GM12878 (cell line): ENCODE measurements at regions not wholly inside any gene's neighbourhood (a gene's known extent, or its start where the extent isn't known, plus 50 kb on each side); places are given as distances from the start of the nearest gene placed in this dataset.

Experiments used
- ATAC-seq: fragments of 200-7000 bp; cut with Tn5 transposase; 3 replicates; pipeline ENCODE4 v1.9.1; 2020; ENCODE audit warnings: mild to moderate bottlenecking, moderate library complexity
- BruUV-seq: library from RNA; stranded (reverse); fragments of 400-500 nt; replicated peaks from 2 replicates; lab custom pipeline; 2021; lab: Mats Ljungman, UMichigan
- CTCF ChIA-PET: fragments of 300-600 bp; sonication (Branson Sonifier 250); formaldehyde crosslinking; extraction: SDS; loops from one replicate; lab custom pipeline; 2021; ENCODE audit warnings: inconsistent platforms; lab: Yijun Ruan, JAX
- POLR2A ChIA-PET: fragments of 350-600 bp; formaldehyde crosslinking; extraction: SDS; loops from one replicate; lab custom pipeline; 2021; ENCODE audit warnings: inconsistent platforms; lab: Charles Lee
- RAD21 ChIA-PET: fragments of 300-600 bp; sonication (Branson Sonifier 250); formaldehyde crosslinking; loops from one replicate; lab custom pipeline; 2023; ENCODE audit warnings: antibody characterized with exemption; ENCODE audit not compliant: unreplicated experiment; lab: Charles Lee
- SMC1A ChIA-PET: fragments of 300-600 bp; sonication (Branson Sonifier 250); formaldehyde crosslinking; loops from one replicate; lab custom pipeline; 2023; ENCODE audit not compliant: unreplicated experiment, uncharacterized antibody; lab: Charles Lee
- DNase-seq: peaks from one replicate; pipeline ENCODE4 v3.0.0-alpha.2; 2011; ENCODE audit warnings: low read depth, low spot score
- FAIRE-seq: peaks from 3 replicates; lab custom pipeline; 2011; peaks lifted over from hg19 to GRCh38; lab: Jason Lieb, UNC
- H2AFZ ChIP-seq: 2 replicates; pipeline ENCODE4 v1.6.0; 2011; ENCODE audit warnings: low read depth, low read length, control low read depth; ENCODE audit not compliant: control insufficient read depth
- H3K27ac ChIP-seq: 2 replicates; pipeline ENCODE4 v1.5.1; 2011; ENCODE audit warnings: control low read depth; ENCODE audit not compliant: control insufficient read depth, insufficient read depth
- H3K27me3 ChIP-seq, 2 experiments: replicated peaks in 1 of 2; 2 replicates each; pipeline versions ENCODE4 v1.6.0 to v1.6.1; 2011; ENCODE audit warnings: low read length in 1 of 2; ENCODE audit not compliant: control insufficient read depth in 2 of 2, insufficient read depth in 2 of 2
- H3K36me3 ChIP-seq, 2 experiments: 2 replicates each; pipeline ENCODE4 v1.5.1; 2011; ENCODE audit warnings: low read length in 1 of 2; ENCODE audit not compliant: control insufficient read depth in 2 of 2, insufficient read depth in 2 of 2
- H3K4me1 ChIP-seq: 2 replicates; pipeline ENCODE4 v1.6.1; 2011; ENCODE audit warnings: mild to moderate bottlenecking, low read length, moderate library complexity, mixed read lengths; ENCODE audit not compliant: control insufficient read depth, insufficient read depth
- H3K4me2 ChIP-seq: 2 replicates; pipeline ENCODE4 v1.6.0; 2011; ENCODE audit warnings: control low read depth; ENCODE audit not compliant: control insufficient read depth, insufficient read depth
- H3K4me3 ChIP-seq: fragments of 200-600 bp; sonication (generic); 2 replicates; pipeline ENCODE4 v1.5.1; 2016
- H3K79me2 ChIP-seq: 2 replicates; pipeline ENCODE4 v1.6.0; 2011; ENCODE audit warnings: low read length; ENCODE audit not compliant: control insufficient read depth, insufficient read depth
- H3K9ac ChIP-seq: 2 replicates; pipeline ENCODE4 v1.8.0; 2011; ENCODE audit warnings: low read length, control low read depth, mixed read lengths; ENCODE audit not compliant: control insufficient read depth, insufficient read depth
- H3K9me3 ChIP-seq: replicated peaks from 3 replicates; pipeline ENCODE4 v1.5.1; 2011; ENCODE audit warnings: mild to moderate bottlenecking, low read length; ENCODE audit not compliant: control insufficient read depth, insufficient read depth
- H4K20me1 ChIP-seq: 2 replicates; pipeline ENCODE4 v1.6.0; 2011; ENCODE audit not compliant: control insufficient read depth, insufficient read depth
- ATF7 ChIP-seq: fragments of 450-650 bp; IDR thresholded peaks from 2 replicates; pipeline ENCODE4 v1.6.1; 2016; ENCODE audit warnings: low read depth, mild to moderate bottlenecking
- BCL11A ChIP-seq: IDR thresholded peaks from 2 replicates; pipeline ENCODE4 v1.6.1; 2011; ENCODE audit warnings: low read depth, low read length
- CBX5 ChIP-seq: sonication (generic); IDR thresholded peaks from 2 replicates; pipeline ENCODE4 v1.6.1; 2016; ENCODE audit warnings: low read depth, moderate library complexity, mild to moderate bottlenecking, inconsistent platforms
- HDAC2 ChIP-seq: fragments of 200-600 bp; sonication (generic); IDR thresholded peaks from 2 replicates; pipeline ENCODE4 v1.6.1; 2017
- MEF2A ChIP-seq: IDR thresholded peaks from 2 replicates; pipeline ENCODE4 v1.6.1; 2011; ENCODE audit warnings: low read depth, mild to moderate bottlenecking, low read length, moderate library complexity; ENCODE audit not compliant: insufficient read depth
- MXI1 ChIP-seq: fragments of 150-350 bp; IDR thresholded peaks from 2 replicates; pipeline ENCODE4 v1.6.1; 2011; ENCODE audit warnings: low read depth, mild to moderate bottlenecking, inconsistent platforms, low read length, improper control_type of control experiment
- RB1 ChIP-seq: fragments of 450-650 bp; formaldehyde crosslinking; IDR thresholded peaks from 2 replicates; pipeline ENCODE4 v1.6.1; 2017; ENCODE audit warnings: mild to moderate bottlenecking, borderline replicate concordance
- RFX5 ChIP-seq: IDR thresholded peaks from 2 replicates; pipeline ENCODE4 v1.6.1; 2011; ENCODE audit warnings: low read depth, low read length, improper control_type of control experiment
- SUPT20H ChIP-seq: IDR thresholded peaks from 2 replicates; pipeline ENCODE4 v1.6.1; 2011; ENCODE audit warnings: low read depth, mild to moderate bottlenecking, low read length, moderate library complexity, borderline replicate concordance; ENCODE audit not compliant: control insufficient read depth
- WRNIP1 ChIP-seq: IDR thresholded peaks from 2 replicates; pipeline ENCODE4 v1.6.1; 2011; ENCODE audit warnings: low read depth, low read length, improper control_type of control experiment, borderline replicate concordance
- WGBS: methylation state at CpG from one replicate; pipeline ENCODE4 v1.1.6; 2016; ENCODE audit warnings: low lambda C conversion rate; ENCODE audit not compliant: insufficient replicate concordance, insufficient coverage; ENCODE audit errors: missing lambda C conversion rate; 5-methylcytosine and 5-hydroxymethylcytosine counted together
- in situ Hi-C: fragments of 300-500 bp; cut with MboI; formaldehyde crosslinking; loops from 9 replicates; pipeline ENCODE4 v1.14.3; 2018; ENCODE audit warnings: mixed read lengths
- intact Hi-C: fragments of 100-400 bp; cut with micrococcal nuclease; formaldehyde crosslinking; loops from one replicate; pipeline ENCODE4 v1.14.2; 2022; ENCODE audit not compliant: unreplicated experiment
- TF ChIP-seq, protein P1 (sequence below): IDR thresholded peaks from 2 replicates; pipeline ENCODE4 v1.6.1; 2011; ENCODE audit warnings: borderline replicate concordance, low read depth, mild to moderate bottlenecking, moderate library complexity, mixed read lengths, low read length; ENCODE audit not compliant: insufficient read depth; ENCODE audit errors: extremely low read length
- TF ChIP-seq, protein P2 (sequence below): fragments of 450-650 bp; IDR thresholded peaks from 2 replicates; pipeline ENCODE4 v1.6.1; 2017; ENCODE audit warnings: borderline replicate concordance

DNA sequence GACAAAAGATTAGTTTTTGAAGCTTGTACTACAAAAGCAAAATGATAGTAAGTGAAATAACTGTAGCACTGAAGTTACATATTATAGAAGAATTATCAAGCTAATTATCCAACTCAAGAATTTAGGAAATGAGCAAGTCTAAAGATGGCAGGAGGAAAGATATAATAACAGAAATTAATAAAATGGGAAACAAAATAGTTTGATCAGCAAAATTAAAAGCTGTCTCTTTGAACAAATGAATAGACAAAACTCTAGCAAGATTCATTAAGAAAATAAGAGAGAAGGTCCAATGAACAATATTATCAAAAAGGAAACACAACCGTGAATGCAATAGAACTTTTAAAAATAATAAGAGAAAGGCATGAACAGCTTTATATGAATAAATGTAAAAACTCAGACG is 224.3 kb upstream of the IRX5 start (continued):
- TF ChIP-seq WRNIP1 (no peak), RB1 (no peak), BCL11A (no peak), SUPT20H (no peak)
- TF ChIP-seq, protein P1, sequence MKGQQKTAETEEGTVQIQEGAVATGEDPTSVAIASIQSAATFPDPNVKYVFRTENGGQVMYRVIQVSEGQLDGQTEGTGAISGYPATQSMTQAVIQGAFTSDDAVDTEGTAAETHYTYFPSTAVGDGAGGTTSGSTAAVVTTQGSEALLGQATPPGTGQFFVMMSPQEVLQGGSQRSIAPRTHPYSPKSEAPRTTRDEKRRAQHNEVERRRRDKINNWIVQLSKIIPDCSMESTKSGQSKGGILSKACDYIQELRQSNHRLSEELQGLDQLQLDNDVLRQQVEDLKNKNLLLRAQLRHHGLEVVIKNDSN = no peak

DNA sequence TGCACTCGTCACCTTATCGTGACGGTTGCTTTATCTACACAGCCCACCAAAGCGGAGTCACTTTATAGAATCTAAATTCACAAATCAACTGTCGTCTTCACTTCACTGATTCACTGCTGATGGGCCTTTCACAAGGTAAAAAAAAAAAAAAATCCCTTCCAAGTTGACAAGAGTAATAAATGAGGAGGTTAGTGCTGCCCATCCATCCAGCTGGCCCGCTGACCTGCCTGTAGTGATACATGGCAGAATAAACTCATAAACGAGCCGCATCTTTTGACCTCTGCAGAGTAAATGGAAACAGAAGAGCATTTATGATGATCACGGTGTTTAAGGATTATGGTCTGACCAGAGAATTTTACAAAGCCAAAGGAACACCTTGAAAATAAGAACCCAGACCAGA is 227.3 kb upstream of the IRX5 start:
- ATAC-seq (no peak), FAIRE-seq (no peak), DNase-seq (no peak)
- H3K36me3 ChIP-seq = no peaks in the 10 kb centered on the region
- H3K27me3 ChIP-seq = no peaks in the 10 kb centered on the region
- no peaks in the 10 kb centered on the region for H3K79me2 ChIP-seq
- H3K4me3 ChIP-seq = no peak overlapping the region
- ChIA-PET RAD21 (no interaction called here), POLR2A (no interaction called here), CTCF (no interaction called here), SMC1A (no interaction called here)
- no peaks in the 10 kb centered on the region for H4K20me1 ChIP-seq
- no peak overlapping the region for H3K9ac ChIP-seq
- in situ Hi-C loops = no loop called here
- TF ChIP-seq MEF2A = no peak
- no peak for TF ChIP-seq ATF7
- no peak for TF ChIP-seq RFX5
- no peak for TF ChIP-seq HDAC2
- TF ChIP-seq CBX5 = no peak
- TF ChIP-seq, protein P2, sequence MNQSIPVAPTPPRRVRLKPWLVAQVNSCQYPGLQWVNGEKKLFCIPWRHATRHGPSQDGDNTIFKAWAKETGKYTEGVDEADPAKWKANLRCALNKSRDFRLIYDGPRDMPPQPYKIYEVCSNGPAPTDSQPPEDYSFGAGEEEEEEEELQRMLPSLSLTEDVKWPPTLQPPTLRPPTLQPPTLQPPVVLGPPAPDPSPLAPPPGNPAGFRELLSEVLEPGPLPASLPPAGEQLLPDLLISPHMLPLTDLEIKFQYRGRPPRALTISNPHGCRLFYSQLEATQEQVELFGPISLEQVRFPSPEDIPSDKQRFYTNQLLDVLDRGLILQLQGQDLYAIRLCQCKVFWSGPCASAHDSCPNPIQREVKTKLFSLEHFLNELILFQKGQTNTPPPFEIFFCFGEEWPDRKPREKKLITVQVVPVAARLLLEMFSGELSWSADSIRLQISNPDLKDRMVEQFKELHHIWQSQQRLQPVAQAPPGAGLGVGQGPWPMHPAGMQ = no peak
- TF ChIP-seq MXI1 = no peak
- no peak overlapping the region for H3K27ac ChIP-seq
- no TSS peak for BruUV-seq
- H3K4me1 ChIP-seq = no peaks in the 10 kb centered on the region
- no peaks in the 10 kb centered on the region for H3K9me3 ChIP-seq
- intact Hi-C loops = no loop called here
- WGBS = 68% methylated on average over 9 of the region's 9 CpGs
- no peak overlapping the region for H2AFZ ChIP-seq
- H3K4me2 ChIP-seq = no peak overlapping the region
